GM21526 (cell line): ENCODE measurements at regions not wholly inside any gene's neighbourhood (a gene's known extent, or its start where the extent isn't known, plus 50 kb on each side); places are given as distances from the start of the nearest gene placed in this dataset.

Source experiments
- ATAC-seq: cut with Tn5 transposase; IDR thresholded peaks from one replicate; pipeline ENCODE4 v1.9.1; 2021; ENCODE audit warnings: moderate library complexity; ENCODE audit not compliant: unreplicated experiment, low FRiP score

DNA sequence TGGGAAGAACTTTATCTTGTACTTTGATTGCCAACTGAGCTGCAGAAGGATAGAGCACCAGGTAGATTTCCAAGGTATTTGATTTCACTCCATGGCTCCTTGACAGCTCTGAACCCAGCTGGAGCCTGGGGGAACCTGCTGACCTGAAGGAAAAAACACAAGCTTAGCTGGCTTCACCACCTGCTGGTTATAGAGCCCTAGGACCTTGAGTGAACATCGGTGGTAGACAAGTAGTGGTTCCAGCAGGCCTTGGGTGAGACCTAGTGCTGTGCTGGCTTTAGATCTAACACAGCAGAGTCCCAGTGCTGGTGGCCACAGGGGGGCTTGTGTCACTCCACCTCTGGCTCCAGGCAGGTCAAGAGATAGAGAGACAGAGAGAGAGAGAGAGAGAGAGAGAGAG is 1102.6 kb downstream of the ADGRL3 start:
- no peak for ATAC-seq

- ATAC-seq, result no peak
Observed at GRCh38 chr4:62301500-62301899, 1101.4 kb downstream of the ADGRL3 start.

DNA sequence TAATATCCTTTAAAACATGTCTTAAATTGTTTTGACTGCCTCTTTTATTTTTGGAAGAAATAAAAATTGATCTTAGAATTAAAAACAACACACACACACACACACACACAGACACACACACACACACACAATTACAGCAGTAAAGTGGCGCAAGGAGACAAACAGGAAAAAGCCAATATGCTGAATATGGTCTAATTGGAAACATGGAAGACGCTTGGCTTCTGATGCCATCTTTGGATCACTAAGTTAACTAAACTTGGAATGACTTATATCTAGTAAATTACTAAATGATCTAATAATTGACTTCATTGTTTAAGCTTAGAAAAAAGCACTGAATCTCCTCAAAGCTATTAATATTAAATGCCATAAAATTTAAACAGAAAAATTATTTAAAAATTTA is 1093.4 kb downstream of the ADGRL3 start:
- no peak for ATAC-seq

DNA sequence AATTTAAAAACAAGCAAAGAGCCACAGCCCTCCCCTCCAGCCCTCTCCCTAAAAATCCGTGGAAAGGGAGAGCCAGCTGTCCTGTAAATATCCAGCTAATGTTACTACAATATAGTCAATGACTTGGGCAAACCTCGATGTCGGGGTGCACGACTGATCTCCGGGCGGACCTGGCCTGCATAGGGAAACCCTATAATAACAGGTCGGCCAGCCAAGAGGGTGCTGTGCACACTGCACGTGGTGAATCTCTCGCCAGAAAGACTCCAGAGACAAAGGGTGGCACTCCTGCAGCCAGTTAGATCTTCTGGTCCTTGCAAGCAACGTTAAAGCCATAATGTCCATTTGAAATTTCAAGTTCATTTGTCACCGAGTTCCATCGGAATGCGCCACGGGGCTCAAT is 1092.8 kb downstream of the ADGRL3 start:
- ATAC-seq, result no peak

GRCh38 chr4:62288808-62289541 is 1088.8 kb downstream of the ADGRL3 start:
- ATAC-seq, result no peak

- no peak for ATAC-seq
Observed at GRCh38 chr4:62285026-62285425, 1084.9 kb downstream of the ADGRL3 start.

- ATAC-seq, result no peak
Observed at GRCh38 chr4:62279689-62280088, 1079.6 kb downstream of the ADGRL3 start.

GRCh38 chr4:62275470-62275869 is 1075.3 kb downstream of the ADGRL3 start:
- no peak for ATAC-seq

GRCh38 chr4:62274782-62275181 is 1074.7 kb downstream of the ADGRL3 start:
- no peak for ATAC-seq

- ATAC-seq, result no peak
Observed at GRCh38 chr4:62271107-62271506, 1071.0 kb downstream of the ADGRL3 start.

DNA sequence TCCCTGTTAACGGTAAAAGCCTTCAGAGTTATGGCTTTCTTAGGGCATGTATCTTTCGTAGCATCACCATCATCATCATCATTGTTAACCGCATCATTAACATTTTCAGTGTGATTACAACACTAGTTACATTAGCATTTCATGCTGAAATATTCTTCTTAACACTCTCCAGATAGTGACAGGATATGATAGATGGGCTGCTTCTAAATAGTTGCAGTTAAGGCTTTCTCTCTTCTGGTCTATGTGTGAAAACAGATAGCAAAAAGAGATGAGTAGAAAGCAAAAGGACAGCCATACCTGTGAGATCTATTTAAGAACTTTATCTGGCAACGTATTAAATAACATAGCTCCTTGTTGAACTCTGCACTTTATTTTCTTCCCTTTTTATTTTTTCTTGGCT is 1069.8 kb downstream of the ADGRL3 start:
- ATAC-seq, result no peak

GRCh38 chr4:62263454-62263853 is 1063.3 kb downstream of the ADGRL3 start:
- ATAC-seq, result no peak

- ATAC-seq, result no peak
Observed at GRCh38 chr4:62262676-62263075, 1062.5 kb downstream of the ADGRL3 start.

GRCh38 chr4:62260254-62260653 is 1060.1 kb downstream of the ADGRL3 start:
- ATAC-seq, result no peak

GRCh38 chr4:62256479-62256878 is 1056.4 kb downstream of the ADGRL3 start:
- no peak for ATAC-seq

GRCh38 chr4:62252728-62253127 is 1052.6 kb downstream of the ADGRL3 start:
- ATAC-seq, result no peak

- no peak for ATAC-seq
Observed at GRCh38 chr4:62250100-62250499, 1050.0 kb downstream of the ADGRL3 start.

GRCh38 chr4:62243895-62244294 is 1043.8 kb downstream of the ADGRL3 start:
- no peak for ATAC-seq

GRCh38 chr4:62235911-62236310 is 1035.8 kb downstream of the ADGRL3 start:
- ATAC-seq, result no peak

GRCh38 chr4:62232814-62233213 is 1032.7 kb downstream of the ADGRL3 start:
- ATAC-seq, result no peak

DNA sequence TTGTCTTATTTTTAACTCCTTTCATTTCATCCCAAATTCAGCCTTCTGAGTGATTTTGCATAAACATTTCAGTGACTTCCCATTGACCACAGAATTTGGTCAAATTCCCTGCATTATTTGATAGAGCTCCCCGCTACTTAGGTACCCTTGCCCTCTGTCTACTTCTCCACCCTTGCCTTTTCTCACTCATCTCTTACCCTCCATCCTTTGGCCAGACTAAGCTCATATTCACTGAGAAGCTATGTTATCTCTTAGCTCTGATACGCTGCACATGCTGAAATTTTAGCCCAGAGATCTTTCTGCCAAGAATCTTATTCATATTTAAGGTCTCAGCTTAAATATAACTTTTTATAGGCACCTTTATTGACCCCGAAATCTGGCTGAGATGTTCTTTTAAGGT is 1031.9 kb downstream of the ADGRL3 start:
- ATAC-seq, result no peak

DNA sequence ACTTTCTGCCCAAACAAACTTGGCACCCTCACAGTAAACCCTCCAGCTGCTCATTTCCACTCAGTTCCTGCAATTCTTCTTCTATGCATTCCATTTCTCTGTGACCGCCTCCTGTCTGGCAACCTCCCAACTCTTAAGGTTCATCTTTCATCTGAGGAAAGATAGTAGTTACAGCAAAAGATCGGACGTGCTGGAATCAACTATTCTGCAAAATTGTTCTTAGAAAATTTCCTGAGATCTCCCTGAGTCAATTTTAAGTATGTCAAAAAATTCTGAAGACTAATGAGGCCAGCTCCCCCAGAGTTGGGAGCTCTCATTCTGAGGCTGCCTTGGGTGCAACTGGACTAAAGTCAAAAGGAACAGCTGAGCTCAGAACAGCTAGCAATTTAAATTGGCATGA is 1026.0 kb downstream of the ADGRL3 start:
- ATAC-seq, result no peak

GRCh38 chr4:62222121-62222520 is 1022.0 kb downstream of the ADGRL3 start:
- ATAC-seq, result no peak
